Activated B cell treated with CpG ODN at 0.5 μM for 24 hours (primary cell): ENCODE measurements at regions not wholly inside any gene's neighbourhood (a gene's known extent, or its start where the extent isn't known, plus 50 kb on each side); places are given as distances from the start of the nearest gene placed in this dataset.

ENCODE experiments used
- ATAC-seq: fragments of 200-7000 bp; cut with Tn5 transposase; one replicate; pipeline ENCODE4 v1.10.0; 2021; ENCODE audit warnings: low read depth, mild to moderate bottlenecking, moderate library complexity
- CTCF ChIA-PET: fragments of 350-600 bp; sonication (Branson Sonifier 250); formaldehyde crosslinking; loops from one replicate; lab custom pipeline; 2021; ENCODE audit warnings: antibody characterized with exemption; lab: Charles Lee
- POLR2A ChIA-PET: fragments of 350-600 bp; sonication (Branson Sonifier 250); formaldehyde crosslinking; loops from one replicate; lab custom pipeline; 2021; ENCODE audit warnings: antibody characterized with exemption; lab: Charles Lee
- DNase-seq: peaks from one replicate; pipeline ENCODE4 v3.0.0; 2022
- H3K27ac Mint-ChIP-seq: one replicate; pipeline ENCODE4 v1.8.0; 2020; ENCODE audit warnings: mixed read lengths
- H3K27me3 Mint-ChIP-seq: one replicate; pipeline ENCODE4 v1.8.0; 2021; ENCODE audit warnings: mixed read lengths
- H3K36me3 Mint-ChIP-seq: one replicate; pipeline ENCODE4 v1.8.0; 2021; ENCODE audit warnings: low read depth, mixed read lengths
- H3K4me1 Mint-ChIP-seq: one replicate; pipeline ENCODE4 v1.8.0; 2021; ENCODE audit warnings: mixed read lengths
- H3K4me3 Mint-ChIP-seq: one replicate; pipeline ENCODE4 v1.8.0; 2020; ENCODE audit warnings: mild to moderate bottlenecking, mixed read lengths
- H3K9me3 Mint-ChIP-seq: one replicate; pipeline ENCODE4 v1.8.0; 2020; ENCODE audit warnings: mixed read lengths
- intact Hi-C: fragments of 100-400 bp; cut with micrococcal nuclease; formaldehyde crosslinking; loops from one replicate; pipeline ENCODE4 v1.15.1; 2024
- TF ChIP-seq, protein P1 (sequence below): fragments of 200-600 bp; IDR thresholded peaks from one replicate; pipeline ENCODE4 v1.8.0; 2022; ENCODE audit warnings: antibody characterized with exemption, mild to moderate bottlenecking

DNA sequence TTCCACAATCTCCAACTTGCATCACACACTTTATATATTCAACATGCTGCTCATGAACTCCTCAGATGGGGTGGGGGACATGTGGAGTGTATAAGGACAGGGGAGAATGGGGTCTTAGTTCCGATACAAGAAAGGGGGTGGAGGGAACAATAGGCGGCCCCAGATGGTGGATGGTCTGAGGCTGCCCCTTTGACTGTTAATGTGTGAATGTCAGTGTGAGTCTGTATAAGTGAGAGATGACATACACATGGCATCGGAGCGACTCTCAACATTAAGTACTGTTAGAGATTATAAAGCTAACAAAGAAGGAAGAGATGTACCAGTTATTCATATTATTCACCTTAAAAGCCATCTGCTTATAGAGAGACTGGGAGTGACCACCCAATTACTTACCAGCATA is 193.1 kb downstream of the AXIN2 start:
- peaks cover 18% of the 10 kb centered on the region for H3K27me3 Mint-ChIP-seq
- TF ChIP-seq, protein P1, sequence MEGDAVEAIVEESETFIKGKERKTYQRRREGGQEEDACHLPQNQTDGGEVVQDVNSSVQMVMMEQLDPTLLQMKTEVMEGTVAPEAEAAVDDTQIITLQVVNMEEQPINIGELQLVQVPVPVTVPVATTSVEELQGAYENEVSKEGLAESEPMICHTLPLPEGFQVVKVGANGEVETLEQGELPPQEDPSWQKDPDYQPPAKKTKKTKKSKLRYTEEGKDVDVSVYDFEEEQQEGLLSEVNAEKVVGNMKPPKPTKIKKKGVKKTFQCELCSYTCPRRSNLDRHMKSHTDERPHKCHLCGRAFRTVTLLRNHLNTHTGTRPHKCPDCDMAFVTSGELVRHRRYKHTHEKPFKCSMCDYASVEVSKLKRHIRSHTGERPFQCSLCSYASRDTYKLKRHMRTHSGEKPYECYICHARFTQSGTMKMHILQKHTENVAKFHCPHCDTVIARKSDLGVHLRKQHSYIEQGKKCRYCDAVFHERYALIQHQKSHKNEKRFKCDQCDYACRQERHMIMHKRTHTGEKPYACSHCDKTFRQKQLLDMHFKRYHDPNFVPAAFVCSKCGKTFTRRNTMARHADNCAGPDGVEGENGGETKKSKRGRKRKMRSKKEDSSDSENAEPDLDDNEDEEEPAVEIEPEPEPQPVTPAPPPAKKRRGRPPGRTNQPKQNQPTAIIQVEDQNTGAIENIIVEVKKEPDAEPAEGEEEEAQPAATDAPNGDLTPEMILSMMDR, result no peak
- ATAC-seq (no peak), DNase-seq (no peak)
- H3K9me3 Mint-ChIP-seq, result peaks cover 2% of the 10 kb centered on the region
- no peaks in the 10 kb centered on the region for H3K36me3 Mint-ChIP-seq
- ChIA-PET CTCF (no interaction called here), POLR2A (no interaction called here)
- H3K4me1 Mint-ChIP-seq, result no peaks in the 10 kb centered on the region
- intact Hi-C loops, result no loop called here
- H3K27ac Mint-ChIP-seq, result no peak overlapping the region
- H3K4me3 Mint-ChIP-seq, result no peak overlapping the region

DNA sequence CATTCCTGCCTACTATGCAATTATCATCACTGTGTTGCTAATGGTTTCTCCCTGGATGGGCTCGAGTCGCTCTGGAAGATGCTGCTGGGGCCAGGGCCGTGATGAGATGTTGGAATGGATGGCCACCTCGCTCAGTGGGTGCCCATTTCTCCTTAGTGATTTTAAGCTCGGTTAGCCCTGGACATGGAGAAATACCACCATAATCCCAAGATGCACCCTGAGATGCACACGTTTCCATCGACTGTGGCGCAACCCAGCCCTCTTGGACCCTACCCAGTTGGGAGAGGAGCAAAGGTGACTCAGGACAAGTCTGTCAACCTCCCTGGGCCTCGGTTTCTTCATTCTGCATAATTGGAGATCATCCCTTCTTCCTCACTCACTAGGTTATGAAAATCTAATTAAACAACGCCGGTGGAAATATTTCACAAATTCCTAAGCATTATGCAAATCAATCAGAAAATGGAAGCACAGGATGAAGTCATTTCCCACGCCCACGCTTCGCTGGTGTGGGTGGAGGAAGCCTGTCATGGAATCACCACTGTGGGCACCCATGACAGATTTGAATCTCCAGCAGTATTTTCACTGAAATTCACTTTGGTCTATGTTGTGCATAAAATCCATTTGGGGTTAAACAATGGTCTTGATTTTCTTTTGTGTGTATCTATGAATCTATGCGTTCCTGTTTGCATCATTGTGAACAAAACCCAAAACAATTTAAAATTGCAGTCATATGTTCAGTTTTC is 195.2 kb downstream of the AXIN2 start:
- no peak for DNase-seq
- H3K9me3 Mint-ChIP-seq, result peaks cover 2% of the 10 kb centered on the region
- no peak overlapping the region for H3K4me3 Mint-ChIP-seq
- peaks cover 11% of the 10 kb centered on the region for H3K27me3 Mint-ChIP-seq
- ChIA-PET CTCF (no interaction called here), POLR2A (no interaction called here)
- no peaks in the 10 kb centered on the region for H3K4me1 Mint-ChIP-seq
- no peaks in the 10 kb centered on the region for H3K36me3 Mint-ChIP-seq
- TF ChIP-seq, protein P1, result no peak
- intact Hi-C loops, result no loop called here
- no peak for ATAC-seq
- H3K27ac Mint-ChIP-seq, result no peak overlapping the region

DNA sequence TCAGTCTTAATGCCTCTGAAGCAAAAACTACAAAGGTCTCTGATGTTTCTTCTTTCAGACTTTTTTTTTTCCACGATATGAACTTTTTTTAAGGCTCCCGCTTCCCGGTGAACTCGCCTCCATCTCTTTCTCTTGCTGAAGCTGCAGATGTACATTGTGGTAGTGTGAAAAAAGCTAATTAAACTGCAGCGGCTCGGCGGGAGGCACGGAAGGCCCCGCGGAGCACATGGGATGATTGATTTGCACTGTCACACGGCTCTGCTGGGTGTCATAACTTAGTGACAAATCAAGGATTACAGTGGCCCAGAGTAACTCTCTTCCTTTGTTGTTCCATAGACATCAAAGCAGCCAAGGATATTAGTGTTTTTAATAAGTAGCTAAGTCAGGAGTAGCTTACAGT is 196.3 kb downstream of the AXIN2 start:
- peaks cover 5% of the 10 kb centered on the region for H3K27me3 Mint-ChIP-seq
- intact Hi-C loops, result no loop called here
- H3K36me3 Mint-ChIP-seq, result no peaks in the 10 kb centered on the region
- POLR2A ChIA-PET, result no interaction called here
- H3K4me3 Mint-ChIP-seq, result no peak overlapping the region
- ATAC-seq (no peak), DNase-seq (no peak)
- no peak overlapping the region for H3K27ac Mint-ChIP-seq
- H3K9me3 Mint-ChIP-seq, result peaks cover 2% of the 10 kb centered on the region
- TF ChIP-seq, protein P1, result no peak
- H3K4me1 Mint-ChIP-seq, result no peaks in the 10 kb centered on the region
- CTCF ChIA-PET, result no interaction called here

DNA sequence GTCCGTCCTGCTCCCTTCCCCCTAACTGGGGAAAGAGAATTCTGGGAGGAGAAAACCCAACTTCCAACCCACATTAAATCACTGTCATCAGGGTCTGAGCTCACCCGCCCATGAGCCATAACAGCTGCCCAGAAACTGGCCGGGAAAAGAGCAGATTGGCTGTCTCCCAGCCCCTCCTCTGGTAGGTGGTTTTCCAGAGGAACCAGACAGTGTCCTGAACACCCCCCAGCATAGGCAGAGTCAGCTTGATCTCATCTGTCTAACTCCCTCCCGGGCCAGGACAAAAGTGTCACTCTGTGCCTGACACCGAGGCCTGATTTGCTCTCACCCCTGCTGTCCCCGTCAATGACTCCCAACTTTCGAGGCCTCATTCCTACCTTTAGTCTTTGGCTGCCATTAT is 197.0 kb downstream of the AXIN2 start:
- peaks cover 6% of the 10 kb centered on the region for H3K27me3 Mint-ChIP-seq
- DNase-seq (no peak), ATAC-seq (no peak)
- H3K27ac Mint-ChIP-seq, result no peak overlapping the region
- H3K36me3 Mint-ChIP-seq, result no peaks in the 10 kb centered on the region
- ChIA-PET CTCF (no interaction called here), POLR2A (no interaction called here)
- H3K4me1 Mint-ChIP-seq, result no peaks in the 10 kb centered on the region
- H3K4me3 Mint-ChIP-seq, result no peak overlapping the region
- intact Hi-C loops, result no loop called here
- H3K9me3 Mint-ChIP-seq, result peaks cover 2% of the 10 kb centered on the region
- TF ChIP-seq, protein P1, result no peak

DNA sequence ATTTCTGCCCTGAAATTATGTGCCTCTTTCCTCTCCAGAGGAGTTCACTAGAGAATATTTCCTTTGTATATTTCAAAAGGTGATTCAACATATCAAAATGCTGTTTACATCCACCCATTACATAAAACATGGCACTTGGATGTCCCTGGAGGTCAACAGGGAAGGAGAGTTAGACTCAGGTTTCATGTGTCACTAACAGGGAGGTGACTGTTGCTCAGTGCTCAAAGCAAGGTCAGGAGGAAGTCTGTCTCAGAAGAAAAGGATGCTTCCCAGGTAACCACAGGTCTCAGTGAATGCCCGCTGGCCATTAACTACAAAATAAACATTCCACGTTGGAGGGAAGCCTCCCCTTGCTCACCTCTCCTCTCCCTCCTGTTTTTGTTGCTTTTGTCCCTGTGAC is 198.6 kb downstream of the AXIN2 start:
- no peak overlapping the region for H3K27ac Mint-ChIP-seq
- no peak for ATAC-seq
- DNase-seq, result no peak
- H3K9me3 Mint-ChIP-seq, result no peaks in the 10 kb centered on the region
- ChIA-PET CTCF (no interaction called here), POLR2A (no interaction called here)
- no peak overlapping the region for H3K4me3 Mint-ChIP-seq
- intact Hi-C loops, result no loop called here
- H3K36me3 Mint-ChIP-seq, result no peaks in the 10 kb centered on the region
- peaks cover 4% of the 10 kb centered on the region for H3K27me3 Mint-ChIP-seq
- no peaks in the 10 kb centered on the region for H3K4me1 Mint-ChIP-seq
- TF ChIP-seq, protein P1, result no peak
